ENCODE measurements at regions not wholly inside any gene's neighbourhood (a gene's known extent, or its start where the extent isn't known, plus 50 kb on each side); places are given as distances from the start of the nearest gene placed in this dataset.

GRCh38 chr5:120037451-120037850, 408.1 kb downstream of the FAM170A start:
- no peak for TF ChIP-seq POLR2A (IDR thresholded peaks at IDR 0.05; ENCODE audit: low read length)
- TF ChIP-seq GATA1 (IDR thresholded peaks at IDR 0.05; ENCODE audit: low read depth, low read length) = no peak

Measured in erythroblast (primary cell).